ENCODE measurements at regions not wholly inside any gene's neighbourhood (a gene's known extent, or its start where the extent isn't known, plus 50 kb on each side); places are given as distances from the start of the nearest gene placed in this dataset.

GRCh38 chr20:58130156-58130555 is 98.3 kb downstream of the ANKRD60 start:
- peaks cover 29 to 37% of the 10 kb centered on the region in 2 experiments for H3K4me1 Mint-ChIP-seq

More at GRCh38 chr20:58130156-58130555, 98.3 kb downstream of the ANKRD60 start:
- TF ChIP-seq CTCF (conservative IDR thresholded peaks at IDR 0.05), result no peak
- Histone ChIP-seq H2BK12ac (ENCODE audit: insufficient read length, low read depth, low read length) (no peak overlapping the region), H3K4me2 (ENCODE audit: insufficient read depth, insufficient read length, low read length) (no peak overlapping the region), H3K23me2 (ENCODE audit: insufficient read length, low read depth, low read length, poor library complexity, severe bottlenecking) (no peaks in the 10 kb centered on the region), H3K18ac (ENCODE audit: insufficient read length, low read depth, low read length) (no peak overlapping the region), H3K27me3 (ENCODE audit: insufficient read depth, low read length) (no peaks in the 10 kb centered on the region), H3K9ac (ENCODE audit: extremely low read depth, insufficient read length, low read length) (no peak overlapping the region), H2AK5ac (ENCODE audit: insufficient read length, low read length) (no peak overlapping the region), H4K91ac (ENCODE audit: insufficient read length, low read depth, low read length) (no peak overlapping the region), H4K5ac (ENCODE audit: insufficient read length, low read depth, low read length) (no peak overlapping the region), H4K20me1 (ENCODE audit: control insufficient read depth, insufficient read depth, insufficient read length) (no peaks in the 10 kb centered on the region), H2BK5ac (ENCODE audit: insufficient read length, low read length) (no peak overlapping the region), H3K56ac (ENCODE audit: insufficient read length, low read depth, low read length) (no peak overlapping the region), H3K14ac (ENCODE audit: insufficient read depth, low read length) (no peak overlapping the region), H3K4ac (ENCODE audit: low read depth, low read length) (no peak overlapping the region), H2BK120ac (ENCODE audit: low read depth, low read length, poor library complexity, severe bottlenecking) (no peak overlapping the region), H3K79me2 (ENCODE audit: insufficient read depth, low read length) (no peaks in the 10 kb centered on the region), H2AFZ (ENCODE audit: low read length) (no peak overlapping the region), H4K8ac (replicated peaks; ENCODE audit: insufficient read length, low read depth, low read length) (no peak overlapping the region), H2BK15ac (ENCODE audit: low read depth, low read length) (no peak overlapping the region), H3K27ac (ENCODE audit: insufficient read length, low read depth, low read length) (no peak overlapping the region), H3T11ph (ENCODE audit: low read length) (no peak overlapping the region), H3K79me1 (ENCODE audit: insufficient read depth, low read depth, low read length, poor library complexity, severe bottlenecking) (no peaks in the 10 kb centered on the region), H2BK20ac (ENCODE audit: low read depth, low read length, poor library complexity, severe bottlenecking) (no peak overlapping the region), H3K4me1 (ENCODE audit: insufficient read depth, low read length) (no peaks in the 10 kb centered on the region; the same call in 1 of the 2 replicates), H3K23ac (ENCODE audit: insufficient read length, low read depth, low read length) (no peak overlapping the region), H3K9me3 (ENCODE audit: control insufficient read depth, low read depth, low read length) (no peaks in the 10 kb centered on the region)
- no peaks in the 10 kb centered on the region; a peak in 2 of 7 replicates for H3K36me3 Mint-ChIP-seq (ENCODE audit: insufficient read depth in 1 of 3, low read depth in 3 of 3)
- no CpG with 5 or more reads among the region's 8 CpGs for whole genome bisulfite sequencing (ENCODE audit: extremely low coverage, insufficient read length, low lambda C conversion rate)
- DNase-seq, result no peak
- peaks cover 2% of the 10 kb centered on the region; the same call in 1 of the 2 replicates for H3K27me3 Mint-ChIP-seq (ENCODE audit: low read depth)
- no peak overlapping the region for H3K27ac Mint-ChIP-seq
- peaks cover 11% of the 10 kb centered on the region in 2 experiments for H3K9me3 Mint-ChIP-seq
- H3K4me3 Mint-ChIP-seq, result no peak overlapping the region
